GM21390 (cell line): ENCODE measurements at regions not wholly inside any gene's neighbourhood (a gene's known extent, or its start where the extent isn't known, plus 50 kb on each side); places are given as distances from the start of the nearest gene placed in this dataset.

Source experiments
- ATAC-seq: cut with Tn5 transposase; IDR thresholded peaks from one replicate; pipeline ENCODE4 v1.9.1; 2021; ENCODE audit not compliant: unreplicated experiment

DNA sequence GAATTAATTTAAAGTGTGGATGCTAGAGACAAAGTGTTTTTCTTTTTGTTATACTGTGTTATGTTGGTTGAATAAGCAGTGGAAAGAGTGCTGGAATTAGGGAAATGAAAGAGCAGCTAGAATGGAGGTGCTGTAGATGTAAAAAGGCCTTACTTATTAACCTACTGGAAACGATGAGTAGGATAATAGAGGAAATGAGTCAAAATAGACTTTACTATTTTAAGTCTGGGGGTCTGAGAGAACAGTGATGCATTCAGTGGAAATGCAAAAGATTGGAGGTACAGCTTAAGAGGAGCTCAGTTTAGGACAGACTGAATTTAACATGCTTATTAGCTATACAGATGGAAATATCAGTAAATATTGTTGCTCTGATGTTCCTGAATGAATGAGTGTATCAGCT, 674.0 kb downstream of the OTOL1 start:
- ATAC-seq: peak; percentile 47

- no peak for ATAC-seq
These were observed 675.4 kb downstream of the OTOL1 start for GRCh38 chr3:162171970-162172369.

DNA sequence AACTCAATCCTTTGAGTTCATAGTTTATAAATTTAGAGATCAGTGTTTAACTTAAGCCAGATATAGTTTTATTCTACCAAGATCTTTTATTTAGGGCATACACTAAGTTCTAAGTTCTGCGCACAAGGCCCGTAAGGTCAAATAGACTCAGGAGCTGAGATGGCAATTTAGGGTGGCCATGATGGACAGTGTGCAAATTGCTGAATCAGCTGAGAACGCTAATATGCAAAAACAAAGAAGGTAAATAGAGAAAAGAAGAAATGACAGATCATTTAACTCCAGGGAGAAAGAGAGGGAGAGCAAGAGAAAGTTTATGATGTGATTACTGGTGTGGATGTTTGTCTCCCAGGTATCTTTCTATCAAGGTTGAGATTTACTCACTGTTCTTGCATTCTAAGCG, 678.5 kb downstream of the OTOL1 start:
- ATAC-seq: no peak

DNA sequence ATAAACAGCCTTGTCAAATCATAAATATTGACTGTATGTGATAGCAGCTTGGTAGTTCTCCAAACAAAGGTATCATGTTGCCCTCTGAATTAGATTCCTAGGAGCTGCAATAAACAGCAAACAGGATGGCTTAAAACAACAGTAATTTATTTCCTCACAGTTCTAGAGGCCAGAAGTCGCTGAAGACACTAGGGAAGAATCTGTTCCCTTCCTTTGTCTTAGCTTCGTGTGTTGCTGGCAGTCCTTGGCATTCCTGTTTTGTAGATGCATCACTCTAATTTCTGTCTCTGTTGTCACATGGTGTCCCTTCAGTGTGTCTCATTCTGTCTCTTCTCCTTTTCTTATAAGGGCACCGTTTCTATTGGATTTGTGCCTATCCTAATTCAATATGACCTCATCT, 679.3 kb downstream of the OTOL1 start:
- no peak for ATAC-seq

- ATAC-seq: no peak
These were observed 686.8 kb downstream of the OTOL1 start for GRCh38 chr3:162183440-162183839.

GRCh38 chr3:162192340-162193029, 695.9 kb downstream of the OTOL1 start:
- ATAC-seq: no peak

GRCh38 chr3:162193148-162194095, 696.8 kb downstream of the OTOL1 start:
- no peak for ATAC-seq

GRCh38 chr3:162195147-162195546, 698.5 kb downstream of the OTOL1 start:
- ATAC-seq: no peak

DNA sequence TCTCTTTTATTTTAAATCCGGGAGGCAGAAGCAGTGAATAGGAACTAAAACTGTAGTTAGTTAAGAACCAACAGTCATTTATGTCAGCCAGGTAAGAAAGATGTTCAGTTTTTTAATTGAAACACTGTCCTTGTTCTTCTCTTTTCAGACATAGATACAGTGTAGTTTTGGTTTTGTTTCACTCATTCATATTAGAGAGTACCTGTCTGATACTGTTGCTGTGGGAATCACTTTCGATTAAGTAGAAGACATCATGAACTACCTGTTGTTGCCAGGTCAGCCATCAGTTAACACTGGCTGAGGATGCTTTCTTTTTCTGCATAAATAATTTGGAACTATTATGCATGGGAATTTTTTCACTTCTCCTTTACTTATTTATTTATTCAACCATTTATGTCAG, 700.4 kb downstream of the OTOL1 start:
- ATAC-seq: no peak

DNA sequence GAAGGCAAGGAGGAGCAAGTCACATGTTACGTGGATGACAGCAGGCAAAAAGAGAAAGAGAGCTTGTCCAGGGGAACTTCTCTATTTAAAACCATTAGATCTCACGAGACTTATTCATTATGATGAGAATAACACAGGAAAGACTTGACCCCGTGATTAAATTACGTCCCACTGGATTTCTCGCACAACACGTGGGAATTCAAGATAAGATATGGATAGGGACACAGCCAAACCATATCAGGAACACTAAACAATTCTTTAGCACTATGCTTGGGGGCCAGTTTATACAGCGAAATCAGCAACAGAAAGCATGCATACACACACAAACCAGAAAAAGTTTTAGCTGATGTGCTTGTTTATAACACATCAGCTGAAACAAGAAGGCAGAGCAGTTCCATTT, 704.2 kb downstream of the OTOL1 start:
- no peak for ATAC-seq

- no peak for ATAC-seq
These were observed 710.0 kb downstream of the OTOL1 start for GRCh38 chr3:162206648-162207047.

DNA sequence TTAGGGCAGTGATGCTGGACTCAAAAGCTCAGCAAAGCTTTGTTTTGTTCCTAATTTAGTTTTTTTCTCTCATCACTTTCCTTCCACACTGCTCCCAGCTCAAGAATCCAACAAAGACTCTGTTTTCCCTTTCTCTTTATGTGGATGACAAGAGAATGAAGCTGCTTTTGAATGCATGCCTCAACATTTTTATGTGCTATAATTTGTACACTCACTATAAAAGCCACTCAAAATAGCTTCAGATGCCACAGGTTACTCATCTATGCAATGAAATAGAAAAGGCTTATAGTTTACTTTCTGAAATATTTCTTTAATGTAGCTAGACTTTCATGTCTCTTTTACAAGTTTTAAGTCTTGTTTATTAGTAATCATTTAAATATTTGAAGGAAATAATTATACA, 714.9 kb downstream of the OTOL1 start:
- ATAC-seq: no peak

GRCh38 chr3:162213196-162213595, 716.6 kb downstream of the OTOL1 start:
- no peak for ATAC-seq

DNA sequence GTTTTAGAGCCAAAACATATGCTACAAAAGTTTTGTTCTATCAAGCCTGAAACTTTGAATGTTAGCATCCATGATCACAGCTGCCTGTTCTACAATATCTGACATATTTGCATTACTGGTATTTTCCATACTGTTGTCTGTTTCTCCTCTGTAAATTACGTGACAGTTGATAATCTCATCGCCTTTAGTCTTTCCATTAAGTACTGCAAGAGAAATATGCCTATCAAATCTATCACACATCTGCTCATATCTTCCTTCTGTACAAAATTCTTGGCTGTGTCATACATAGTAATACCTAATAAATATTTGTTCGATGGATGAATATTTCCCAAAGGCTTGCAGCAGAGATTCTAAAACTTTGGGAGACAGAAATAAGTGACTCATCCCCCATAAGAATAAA, 717.3 kb downstream of the OTOL1 start:
- ATAC-seq: no peak

GRCh38 chr3:162217647-162218046, 721.0 kb downstream of the OTOL1 start:
- ATAC-seq: no peak

GRCh38 chr3:162218479-162218878, 721.9 kb downstream of the OTOL1 start:
- no peak for ATAC-seq

- ATAC-seq: no peak
These were observed 728.1 kb downstream of the OTOL1 start for GRCh38 chr3:162224746-162225145.

GRCh38 chr3:162236949-162237348, 740.3 kb downstream of the OTOL1 start:
- no peak for ATAC-seq

GRCh38 chr3:162250782-162251181, 754.2 kb downstream of the OTOL1 start:
- ATAC-seq: no peak

DNA sequence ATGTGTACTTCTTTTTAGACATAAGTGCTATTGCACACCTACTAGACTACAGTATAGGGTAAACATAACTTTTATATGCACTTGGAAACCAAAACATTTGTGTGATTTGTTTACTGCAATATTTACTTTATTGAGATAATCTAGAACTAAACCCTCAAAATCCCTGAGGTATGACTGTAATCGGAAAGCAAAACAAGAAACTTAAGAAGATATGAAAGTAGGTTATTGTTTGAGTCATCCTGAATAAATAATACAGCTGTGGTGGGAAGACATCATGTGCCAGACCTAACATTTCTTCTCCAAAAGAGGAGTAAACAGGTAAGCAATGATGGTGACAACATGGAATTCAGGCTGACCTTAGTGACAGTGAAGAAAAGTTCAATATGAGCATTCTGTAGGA, 765.5 kb downstream of the OTOL1 start:
- no peak for ATAC-seq

GRCh38 chr3:162263596-162263995, 767.0 kb downstream of the OTOL1 start:
- ATAC-seq: no peak
